ENCODE measurements at regions not wholly inside any gene's neighbourhood (a gene's known extent, or its start where the extent isn't known, plus 50 kb on each side); places are given as distances from the start of the nearest gene placed in this dataset.

DNA sequence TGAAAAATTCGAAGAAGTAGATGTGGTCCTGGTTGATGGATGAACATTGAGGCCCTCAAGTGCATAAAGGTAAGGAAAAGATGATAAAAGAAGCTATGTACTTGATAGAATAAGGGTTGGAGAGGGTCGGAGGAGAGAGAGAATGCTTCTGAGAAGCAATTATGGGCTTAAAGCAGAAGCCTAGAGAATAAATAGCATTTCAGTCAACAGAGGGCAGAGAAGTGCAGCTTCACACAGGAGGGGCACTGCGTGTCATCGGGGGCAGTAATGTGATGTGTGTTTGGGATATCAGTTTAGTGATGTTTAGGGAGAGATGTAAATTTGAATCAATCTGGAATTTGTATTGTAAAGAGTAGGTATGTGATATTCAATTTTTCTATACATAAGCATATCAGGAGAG lies 334.5 kb downstream of the PIK3C3 start:
- Histone ChIP-seq H3K27ac (replicated peaks in 1 of 4) (no peak overlapping the region), H3K4me3 (no peak overlapping the region), H3K36me3 (no peaks in the 10 kb centered on the region), H3K4me1 (no peaks in the 10 kb centered on the region), H3K27me3 (no peaks in the 10 kb centered on the region), H3K9me3 (no peaks in the 10 kb centered on the region)
- TF ChIP-seq POLR2AphosphoS5 (IDR thresholded peaks at IDR 0.05): no peak
- TF ChIP-seq EP300 (IDR thresholded peaks at IDR 0.05): no peak
- TF ChIP-seq, protein P1, sequence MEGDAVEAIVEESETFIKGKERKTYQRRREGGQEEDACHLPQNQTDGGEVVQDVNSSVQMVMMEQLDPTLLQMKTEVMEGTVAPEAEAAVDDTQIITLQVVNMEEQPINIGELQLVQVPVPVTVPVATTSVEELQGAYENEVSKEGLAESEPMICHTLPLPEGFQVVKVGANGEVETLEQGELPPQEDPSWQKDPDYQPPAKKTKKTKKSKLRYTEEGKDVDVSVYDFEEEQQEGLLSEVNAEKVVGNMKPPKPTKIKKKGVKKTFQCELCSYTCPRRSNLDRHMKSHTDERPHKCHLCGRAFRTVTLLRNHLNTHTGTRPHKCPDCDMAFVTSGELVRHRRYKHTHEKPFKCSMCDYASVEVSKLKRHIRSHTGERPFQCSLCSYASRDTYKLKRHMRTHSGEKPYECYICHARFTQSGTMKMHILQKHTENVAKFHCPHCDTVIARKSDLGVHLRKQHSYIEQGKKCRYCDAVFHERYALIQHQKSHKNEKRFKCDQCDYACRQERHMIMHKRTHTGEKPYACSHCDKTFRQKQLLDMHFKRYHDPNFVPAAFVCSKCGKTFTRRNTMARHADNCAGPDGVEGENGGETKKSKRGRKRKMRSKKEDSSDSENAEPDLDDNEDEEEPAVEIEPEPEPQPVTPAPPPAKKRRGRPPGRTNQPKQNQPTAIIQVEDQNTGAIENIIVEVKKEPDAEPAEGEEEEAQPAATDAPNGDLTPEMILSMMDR (IDR thresholded peaks at IDR 0.05): no peak
- WGBS: 84% methylated on average over 4 of the region's 4 CpGs
- intact Hi-C loops (cut with DNase I): no loop called here
- DNase-seq (ENCODE audit: extremely low spot score): no peak

DNA sequence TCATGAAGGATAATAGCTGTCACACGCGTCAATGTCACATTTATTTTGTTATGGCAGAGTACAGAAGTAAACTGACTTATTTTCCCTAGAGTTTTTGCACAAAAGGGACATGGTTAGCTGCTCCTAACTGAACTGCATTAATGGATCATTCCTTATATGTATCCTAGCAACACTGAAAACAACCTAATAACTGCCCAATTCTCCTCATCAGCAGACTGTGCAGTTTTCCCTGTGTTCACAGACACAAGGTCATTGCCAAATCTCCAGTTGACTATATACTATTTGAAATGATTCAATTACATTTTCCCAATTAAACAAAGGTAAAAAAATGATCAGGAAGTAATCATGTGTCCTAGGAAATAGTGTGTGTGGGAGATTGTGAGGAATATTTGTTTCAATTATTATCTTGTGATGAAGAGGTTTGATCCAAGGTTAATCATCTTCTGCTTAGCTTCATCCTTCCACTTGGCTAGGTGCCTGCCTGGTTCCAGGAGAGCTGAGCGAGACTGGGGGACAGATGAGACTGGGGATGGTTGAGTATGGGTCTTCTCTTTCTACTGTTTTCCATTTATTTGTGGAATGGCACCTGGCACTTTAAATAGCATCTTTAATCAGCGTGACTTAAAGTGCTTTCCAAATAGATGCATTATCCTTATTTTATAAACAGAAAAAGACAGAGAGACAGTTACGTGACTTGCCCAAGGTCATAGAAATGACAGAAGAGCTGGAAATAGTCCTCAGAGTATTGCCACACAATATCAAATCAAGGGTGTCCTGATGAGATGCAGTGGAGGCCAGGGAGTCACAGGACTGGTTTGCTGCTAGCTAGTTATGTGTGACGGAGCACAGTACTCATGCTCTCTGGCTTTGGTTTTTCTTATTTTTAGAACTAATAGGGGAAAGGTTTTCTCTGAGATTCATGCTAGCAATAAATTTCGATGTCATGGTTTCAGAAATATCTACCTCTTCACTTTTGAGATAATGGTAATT lies 335.6 kb downstream of the PIK3C3 start:
- Histone ChIP-seq H3K36me3 (no peaks in the 10 kb centered on the region), H3K4me1 (no peaks in the 10 kb centered on the region), H3K4me3 (no peak overlapping the region), H3K27me3 (no peaks in the 10 kb centered on the region), H3K27ac (replicated peaks in 1 of 4) (no peak overlapping the region), H3K9me3 (no peaks in the 10 kb centered on the region)
- intact Hi-C loops (cut with DNase I): loop anchor here (10.0 kb wide), 1 partner anchor 1274 kb away; no protein-coding TSS in a partner anchor
- no peak for TF ChIP-seq POLR2AphosphoS5 (IDR thresholded peaks at IDR 0.05)
- TF ChIP-seq POLR2A (IDR thresholded peaks at IDR 0.05; ENCODE audit: low read depth): no peak
- TF ChIP-seq, protein P1 (IDR thresholded peaks at IDR 0.05): no peak
- no peak for TF ChIP-seq EP300 (IDR thresholded peaks at IDR 0.05)
- WGBS: 57% methylated on average over 7 of the region's 7 CpGs
- DNase-seq (ENCODE audit: extremely low spot score): no peak

DNA sequence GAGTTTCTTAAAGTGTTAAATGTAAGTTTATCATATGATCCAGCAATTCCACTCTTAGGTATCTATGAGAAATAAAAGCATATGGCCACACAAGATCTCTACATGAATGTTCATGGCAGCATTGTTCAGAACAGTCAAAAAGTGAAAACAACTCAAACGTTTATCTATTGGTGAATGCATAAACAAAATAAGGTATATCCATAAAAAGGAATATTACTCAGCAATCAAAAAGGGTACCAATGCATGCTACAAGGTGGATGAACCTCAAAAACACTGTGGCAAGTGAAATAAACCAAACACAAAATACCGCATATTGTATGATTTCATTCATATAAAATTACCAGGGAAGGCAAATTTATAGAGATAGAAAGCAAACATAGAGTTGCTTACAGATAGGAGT lies 337.6 kb downstream of the PIK3C3 start:
- 87% methylated on average over 2 of the region's 2 CpGs for WGBS
- intact Hi-C loops (cut with DNase I): loop anchor here (10.0 kb wide), 1 partner anchor 1272 kb away; no protein-coding TSS in a partner anchor
- no peak for TF ChIP-seq EP300 (IDR thresholded peaks at IDR 0.05)
- no peak for TF ChIP-seq POLR2AphosphoS5 (IDR thresholded peaks at IDR 0.05)
- TF ChIP-seq, protein P1 (IDR thresholded peaks at IDR 0.05): no peak
- no peak for TF ChIP-seq POLR2A (IDR thresholded peaks at IDR 0.05; ENCODE audit: low read depth)
- no peaks in the 10 kb centered on the region for H3K27me3 ChIP-seq
- no peak overlapping the region for H3K27ac ChIP-seq (replicated peaks in 1 of 4)
- H3K9me3 ChIP-seq: no peaks in the 10 kb centered on the region
- no peak overlapping the region for H3K4me3 ChIP-seq
- no peaks in the 10 kb centered on the region for H3K36me3 ChIP-seq
- H3K4me1 ChIP-seq: no peaks in the 10 kb centered on the region
- DNase-seq (ENCODE audit: extremely low spot score): no peak

DNA sequence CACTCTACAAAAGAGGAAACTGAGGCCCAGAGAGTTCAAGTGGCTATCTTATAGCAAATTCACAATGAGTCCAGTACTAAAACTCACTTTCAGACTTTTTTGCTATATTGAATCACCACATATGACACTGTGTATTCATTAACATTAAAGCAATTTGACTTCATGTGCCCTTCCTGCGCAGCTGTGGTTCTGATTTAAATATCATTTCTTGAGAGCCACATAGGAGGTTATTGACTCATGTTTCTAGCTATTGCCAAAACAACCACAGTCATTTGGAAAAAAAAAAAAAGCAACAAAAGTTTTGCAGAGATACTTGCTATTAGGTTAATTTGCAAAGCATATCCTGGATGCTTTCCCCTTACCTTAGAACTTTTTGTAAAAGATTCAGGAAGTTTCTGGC lies 341.2 kb downstream of the PIK3C3 start:
- Histone ChIP-seq H3K27ac (replicated peaks in 1 of 4) (no peak overlapping the region), H3K9me3 (no peaks in the 10 kb centered on the region), H3K36me3 (no peaks in the 10 kb centered on the region), H3K4me1 (peaks cover 3 to 9% (median 8%) of the 10 kb centered on the region in 4 donors), H3K27me3 (no peaks in the 10 kb centered on the region), H3K4me3 (no peak overlapping the region)
- TF ChIP-seq POLR2AphosphoS5 (IDR thresholded peaks at IDR 0.05): no peak
- no peak for TF ChIP-seq EP300 (IDR thresholded peaks at IDR 0.05)
- TF ChIP-seq POLR2A (IDR thresholded peaks at IDR 0.05; ENCODE audit: low read depth): no peak
- TF ChIP-seq, protein P1 (IDR thresholded peaks at IDR 0.05): no peak
- intact Hi-C loops (cut with DNase I): loop anchor here (5.0 to 10.0 kb wide), 2 partner anchors 976 to 1269 kb away; no protein-coding TSS in a partner anchor
- DNase-seq (ENCODE audit: extremely low spot score): no peak
- 92% methylated on average over 1 of the region's 1 CpG for WGBS
